Activated gamma-delta T cell treated with Interleukin-2 at 50 U/mL for 16 hours (primary cell): ENCODE measurements at regions not wholly inside any gene's neighbourhood (a gene's known extent, or its start where the extent isn't known, plus 50 kb on each side); places are given as distances from the start of the nearest gene placed in this dataset.
"Not testable (repeated sequence)": the region's sequence is repeated elsewhere in the genome, so short reads cannot be mapped to it uniquely, and the experiment has no call there.

Experiments used
- DNase-seq: peaks from one replicate; pipeline ENCODE4 v3.0.0-alpha.2; 2020

GRCh38 chr7:56219017-56219416, 102.8 kb upstream of the NUPR2 start:
- DNase-seq, result no peak

GRCh38 chr7:56218510-56218909, 102.3 kb upstream of the NUPR2 start:
- no peak for DNase-seq

- DNase-seq, result no peak
These were observed 97.4 kb upstream of the NUPR2 start for GRCh38 chr7:56213574-56213973.

- DNase-seq, result no peak
These were observed 90.2 kb upstream of the NUPR2 start for GRCh38 chr7:56206420-56206819.

- DNase-seq, result no peak
These were observed 83.4 kb upstream of the NUPR2 start for GRCh38 chr7:56199639-56200038.

GRCh38 chr7:56196195-56196594, 80.0 kb upstream of the NUPR2 start:
- DNase-seq, result not testable (repeated sequence)

- no peak for DNase-seq
These were observed 72.7 kb upstream of the NUPR2 start for GRCh38 chr7:56188823-56189346.

GRCh38 chr7:56188376-56188775, 72.2 kb upstream of the NUPR2 start:
- no peak for DNase-seq

- no peak for DNase-seq
These were observed 64.8 kb upstream of the NUPR2 start for GRCh38 chr7:56181010-56181409.

GRCh38 chr7:56175771-56176170, 59.6 kb upstream of the NUPR2 start:
- no peak for DNase-seq

GRCh38 chr7:56174875-56175760, 58.9 kb upstream of the NUPR2 start:
- no peak for DNase-seq

- DNase-seq, result no peak
These were observed 58.2 kb upstream of the NUPR2 start for GRCh38 chr7:56174346-56174874.
